Mesenchymal stem cell (in vitro differentiated cells and primary cell): ENCODE measurements at regions not wholly inside any gene's neighbourhood (a gene's known extent, or its start where the extent isn't known, plus 50 kb on each side); places are given as distances from the start of the nearest gene placed in this dataset.

Experiments used
- DNase-seq: peaks from one replicate; pipeline ENCODE4 v3.0.0-alpha.2; 2013
- H2AFZ ChIP-seq: one replicate; pipeline ENCODE4 v1.6.1; 2013; ENCODE audit warnings: low read depth, mild to moderate bottlenecking, control low read depth, inconsistent platforms, low read length, moderate library complexity
- H2AK5ac ChIP-seq: 2 replicates; pipeline ENCODE4 v1.6.1; 2013; ENCODE audit warnings: low read length, moderate library complexity, mild to moderate bottlenecking, inconsistent platforms; ENCODE audit not compliant: severe bottlenecking
- H2BK120ac ChIP-seq: one replicate; pipeline ENCODE4 v1.6.1; 2013; ENCODE audit warnings: low read depth, mild to moderate bottlenecking, inconsistent platforms, low read length, moderate library complexity
- H2BK12ac ChIP-seq, 2 experiments: one replicate each; pipeline ENCODE4 v1.6.1; 2013; ENCODE audit warnings: inconsistent platforms in 2 of 2, low read length in 2 of 2, mild to moderate bottlenecking in 2 of 2, moderate library complexity in 2 of 2, control low read depth in 1 of 2
- H2BK15ac ChIP-seq: one replicate; pipeline ENCODE4 v1.6.1; 2013; ENCODE audit warnings: mild to moderate bottlenecking, low read depth, inconsistent platforms; ENCODE audit not compliant: poor library complexity, severe bottlenecking
- H2BK5ac ChIP-seq: 2 replicates; pipeline ENCODE4 v1.6.1; 2013; ENCODE audit warnings: low read depth, mild to moderate bottlenecking, low read length, control low read depth, inconsistent platforms; ENCODE audit not compliant: poor library complexity, severe bottlenecking
- H3K14ac ChIP-seq, 2 experiments: one replicate each; pipeline ENCODE4 v1.6.1; 2013; ENCODE audit warnings: inconsistent platforms in 2 of 2, low read length in 2 of 2, control low read depth in 1 of 2, mild to moderate bottlenecking in 1 of 2, moderate library complexity in 1 of 2
- H3K18ac ChIP-seq, 2 experiments: one replicate each; pipeline ENCODE4 v1.6.1; 2013; ENCODE audit warnings: inconsistent platforms in 2 of 2, low read length in 2 of 2, control low read depth in 1 of 2, low read depth in 1 of 2, mild to moderate bottlenecking in 1 of 2
- H3K23ac ChIP-seq, 2 experiments: one replicate each; pipeline ENCODE4 v1.6.1; 2013; ENCODE audit warnings: inconsistent platforms in 2 of 2, low read length in 2 of 2, mild to moderate bottlenecking in 2 of 2, moderate library complexity in 2 of 2, control low read depth in 1 of 2
- H3K27ac ChIP-seq: 2 replicates; pipeline ENCODE4 v1.5.1; 2013; ENCODE audit warnings: mild to moderate bottlenecking, moderate library complexity, low read length, control low read depth, inconsistent platforms; ENCODE audit not compliant: poor library complexity, severe bottlenecking
- H3K27me3 ChIP-seq, 2 experiments: 2 replicates each; pipeline versions ENCODE4 v1.6.1 to v1.7.0; 2013; ENCODE audit warnings: low read length in 2 of 2, mild to moderate bottlenecking in 2 of 2, moderate library complexity in 2 of 2, control low read depth in 1 of 2, inconsistent platforms in 1 of 2; ENCODE audit not compliant: control insufficient read depth in 1 of 2, insufficient read depth in 1 of 2
- H3K36me3 ChIP-seq, 2 experiments: 2 replicates each; pipeline versions ENCODE4 v1.6.1 to v1.7.0; 2013; ENCODE audit warnings: low read length in 2 of 2, control low read depth in 1 of 2, inconsistent platforms in 1 of 2, low read depth in 1 of 2, mild to moderate bottlenecking in 1 of 2; ENCODE audit not compliant: insufficient read depth in 2 of 2, control insufficient read depth in 1 of 2
- H3K4ac ChIP-seq, 2 experiments: one replicate each; pipeline ENCODE4 v1.6.1; 2013; ENCODE audit warnings: inconsistent platforms in 2 of 2, low read length in 2 of 2, mild to moderate bottlenecking in 2 of 2, moderate library complexity in 2 of 2, control low read depth in 1 of 2, low read depth in 1 of 2
- H3K4me1 ChIP-seq: 2 replicates; pipeline ENCODE4 v1.6.1; 2013; ENCODE audit warnings: low read depth, low read length, control low read depth; ENCODE audit not compliant: control insufficient read depth, insufficient read depth
- H3K4me2 ChIP-seq: 2 replicates; pipeline ENCODE4 v1.6.1; 2013; ENCODE audit warnings: low read length, mild to moderate bottlenecking, inconsistent platforms; ENCODE audit not compliant: poor library complexity, severe bottlenecking
- H3K4me3 ChIP-seq, 2 experiments: 2 replicates each; pipeline versions ENCODE4 v1.5.1 to v1.7.0; 2013; ENCODE audit warnings: low read length in 2 of 2, mild to moderate bottlenecking in 2 of 2, control low read depth in 1 of 2, low read depth in 1 of 2; ENCODE audit not compliant: insufficient read depth in 1 of 2
- H3K79me1 ChIP-seq: replicated peaks from 2 replicates; pipeline ENCODE4 v1.6.1; 2013; ENCODE audit warnings: mild to moderate bottlenecking, control low read depth, low read length, inconsistent platforms; ENCODE audit not compliant: poor library complexity, severe bottlenecking
- H3K9ac ChIP-seq: 2 replicates; pipeline ENCODE4 v1.7.0; 2013; ENCODE audit warnings: mild to moderate bottlenecking, low read length, moderate library complexity
- H3K9me3 ChIP-seq: 2 replicates; pipeline ENCODE4 v1.7.0; 2013; ENCODE audit warnings: mild to moderate bottlenecking, low read length; ENCODE audit not compliant: control insufficient read depth
- H4K8ac ChIP-seq: one replicate; pipeline ENCODE4 v1.6.1; 2013; ENCODE audit warnings: inconsistent platforms, mild to moderate bottlenecking, low read length, moderate library complexity
- H4K91ac ChIP-seq: one replicate; pipeline ENCODE4 v1.6.1; 2013; ENCODE audit warnings: mild to moderate bottlenecking, low read length, inconsistent platforms
- WGBS: methylation state at CpG from one replicate; pipeline ENCODE4 v1.1.7; 2013; ENCODE audit warnings: mixed read lengths; 5-methylcytosine and 5-hydroxymethylcytosine counted together

GRCh38 chr5:124457101-124457500, 289.3 kb downstream of the ZNF608 start:
- Histone ChIP-seq H3K4me3 (no peak overlapping the region), H3K23ac (no peak overlapping the region), H3K79me1 (no peaks in the 10 kb centered on the region), H2BK120ac (no peak overlapping the region), H3K18ac (no peak overlapping the region), H3K9me3 (peaks cover 32% of the 10 kb centered on the region), H2BK5ac (no peak overlapping the region), H3K4me2 (no peak overlapping the region), H2BK12ac (no peak overlapping the region), H3K27ac (no peak overlapping the region), H4K8ac (no peak overlapping the region), H3K9ac (no peak overlapping the region), H3K27me3 (peaks cover 0 to 3% of the 10 kb centered on the region in 2 experiments), H3K36me3 (no peaks in the 10 kb centered on the region), H3K14ac (no peak overlapping the region), H2AK5ac (no peak overlapping the region), H2AFZ (no peak overlapping the region), H2BK15ac (no peak overlapping the region), H3K4ac (no peak overlapping the region), H3K4me1 (no peaks in the 10 kb centered on the region), H4K91ac (no peak overlapping the region)
- WGBS, result 82% methylated on average over 5 of the region's 5 CpGs
- no peak for DNase-seq

GRCh38 chr5:124456249-124456648, 290.2 kb downstream of the ZNF608 start:
- Histone ChIP-seq H3K14ac (no peak overlapping the region), H2BK12ac (no peak overlapping the region), H3K27ac (no peak overlapping the region), H2AK5ac (no peak overlapping the region), H3K23ac (no peak overlapping the region), H3K27me3 (peaks cover 0 to 3% of the 10 kb centered on the region in 2 experiments), H3K4me1 (no peaks in the 10 kb centered on the region), H3K79me1 (no peaks in the 10 kb centered on the region), H2BK15ac (no peak overlapping the region), H2BK5ac (no peak overlapping the region), H3K4me3 (no peak overlapping the region), H3K18ac (no peak overlapping the region), H3K9ac (no peak overlapping the region), H3K9me3 (peaks cover 32% of the 10 kb centered on the region), H4K8ac (no peak overlapping the region), H3K36me3 (no peaks in the 10 kb centered on the region), H3K4me2 (no peak overlapping the region), H2AFZ (no peak overlapping the region), H2BK120ac (no peak overlapping the region), H3K4ac (no peak overlapping the region), H4K91ac (no peak overlapping the region)
- 77% methylated on average over 3 of the region's 3 CpGs for WGBS
- no peak for DNase-seq

- H3K4me2 ChIP-seq, result no peak overlapping the region
- H3K18ac ChIP-seq, result no peak overlapping the region
- H3K36me3 ChIP-seq, result no peaks in the 10 kb centered on the region
- H2AK5ac ChIP-seq, result no peak overlapping the region
- H3K27ac ChIP-seq, result no peak overlapping the region
- DNase-seq, result no peak
- H4K8ac ChIP-seq, result no peak overlapping the region
- no peak overlapping the region for H3K4ac ChIP-seq
- no peak overlapping the region for H3K4me3 ChIP-seq
- no peak overlapping the region for H3K14ac ChIP-seq
- H3K23ac ChIP-seq, result no peak overlapping the region
- 86% methylated on average over 2 of the region's 3 CpGs for WGBS
- no peaks in the 10 kb centered on the region for H3K79me1 ChIP-seq
- no peaks in the 10 kb centered on the region for H3K4me1 ChIP-seq
- H2BK12ac ChIP-seq, result no peak overlapping the region
- H2BK15ac ChIP-seq, result no peak overlapping the region
- no peak overlapping the region for H2AFZ ChIP-seq
- peaks cover 14% of the 10 kb centered on the region for H3K9me3 ChIP-seq
- H2BK5ac ChIP-seq, result no peak overlapping the region
- H3K9ac ChIP-seq, result no peak overlapping the region
- peaks cover 0 to 3% of the 10 kb centered on the region in 2 experiments for H3K27me3 ChIP-seq
- H4K91ac ChIP-seq, result no peak overlapping the region
- H2BK120ac ChIP-seq, result no peak overlapping the region
Observed at GRCh38 chr5:124454081-124454480, 292.4 kb downstream of the ZNF608 start.

GRCh38 chr5:124453221-124454051, 293.0 kb downstream of the ZNF608 start:
- no peak overlapping the region for H2BK120ac ChIP-seq
- H3K4ac ChIP-seq, result no peak overlapping the region
- H4K8ac ChIP-seq, result no peak overlapping the region
- no peaks in the 10 kb centered on the region for H3K36me3 ChIP-seq
- H2AK5ac ChIP-seq, result no peak overlapping the region
- H2BK12ac ChIP-seq, result no peak overlapping the region
- H2BK15ac ChIP-seq, result no peak overlapping the region
- no peak overlapping the region for H4K91ac ChIP-seq
- no peak overlapping the region for H3K18ac ChIP-seq
- no peak overlapping the region for H3K14ac ChIP-seq
- no peak overlapping the region for H2AFZ ChIP-seq
- H3K4me1 ChIP-seq, result no peaks in the 10 kb centered on the region
- H3K4me2 ChIP-seq, result no peak overlapping the region
- H2BK5ac ChIP-seq, result no peak overlapping the region
- H3K9me3 ChIP-seq, result peaks cover 13% of the 10 kb centered on the region
- H3K4me3 ChIP-seq, result no peak overlapping the region
- H3K27me3 ChIP-seq, result peaks cover 0 to 5% of the 10 kb centered on the region in 2 experiments
- H3K9ac ChIP-seq, result no peak overlapping the region
- DNase-seq, result peak; percentile 65
- peak overlapping the region; percentile 16 for H3K27ac ChIP-seq
- WGBS, result 93% methylated on average over 2 of the region's 5 CpGs
- no peak overlapping the region for H3K23ac ChIP-seq
- no peaks in the 10 kb centered on the region for H3K79me1 ChIP-seq
